GM12878 (cell line): ENCODE measurements at regions not wholly inside any gene's neighbourhood (a gene's known extent, or its start where the extent isn't known, plus 50 kb on each side); places are given as distances from the start of the nearest gene placed in this dataset.

Experiments used
- ATAC-seq: fragments of 200-7000 bp; cut with Tn5 transposase; 3 replicates; pipeline ENCODE4 v1.9.1; 2020; ENCODE audit warnings: mild to moderate bottlenecking, moderate library complexity
- BruUV-seq: library from RNA; stranded (reverse); fragments of 400-500 nt; replicated peaks from 2 replicates; lab custom pipeline; 2021; lab: Mats Ljungman, UMichigan
- CTCF ChIA-PET: fragments of 300-600 bp; sonication (Branson Sonifier 250); formaldehyde crosslinking; extraction: SDS; loops from one replicate; lab custom pipeline; 2021; ENCODE audit warnings: inconsistent platforms; lab: Yijun Ruan, JAX
- POLR2A ChIA-PET: fragments of 350-600 bp; formaldehyde crosslinking; extraction: SDS; loops from one replicate; lab custom pipeline; 2021; ENCODE audit warnings: inconsistent platforms; lab: Charles Lee
- RAD21 ChIA-PET: fragments of 300-600 bp; sonication (Branson Sonifier 250); formaldehyde crosslinking; loops from one replicate; lab custom pipeline; 2023; ENCODE audit warnings: antibody characterized with exemption; ENCODE audit not compliant: unreplicated experiment; lab: Charles Lee
- SMC1A ChIA-PET: fragments of 300-600 bp; sonication (Branson Sonifier 250); formaldehyde crosslinking; loops from one replicate; lab custom pipeline; 2023; ENCODE audit not compliant: unreplicated experiment, uncharacterized antibody; lab: Charles Lee
- DNase-seq: peaks from one replicate; pipeline ENCODE4 v3.0.0-alpha.2; 2011; ENCODE audit warnings: low read depth, low spot score
- FAIRE-seq: peaks from 3 replicates; lab custom pipeline; 2011; peaks lifted over from hg19 to GRCh38; lab: Jason Lieb, UNC
- H2AFZ ChIP-seq: 2 replicates; pipeline ENCODE4 v1.6.0; 2011; ENCODE audit warnings: low read depth, low read length, control low read depth; ENCODE audit not compliant: control insufficient read depth
- H3K27ac ChIP-seq: 2 replicates; pipeline ENCODE4 v1.5.1; 2011; ENCODE audit warnings: control low read depth; ENCODE audit not compliant: control insufficient read depth, insufficient read depth
- H3K27me3 ChIP-seq, 2 experiments: replicated peaks in 1 of 2; 2 replicates each; pipeline versions ENCODE4 v1.6.0 to v1.6.1; 2011; ENCODE audit warnings: low read length in 1 of 2; ENCODE audit not compliant: control insufficient read depth in 2 of 2, insufficient read depth in 2 of 2
- H3K36me3 ChIP-seq, 2 experiments: 2 replicates each; pipeline ENCODE4 v1.5.1; 2011; ENCODE audit warnings: low read length in 1 of 2; ENCODE audit not compliant: control insufficient read depth in 2 of 2, insufficient read depth in 2 of 2
- H3K4me1 ChIP-seq: 2 replicates; pipeline ENCODE4 v1.6.1; 2011; ENCODE audit warnings: mild to moderate bottlenecking, low read length, moderate library complexity, mixed read lengths; ENCODE audit not compliant: control insufficient read depth, insufficient read depth
- H3K4me2 ChIP-seq: 2 replicates; pipeline ENCODE4 v1.6.0; 2011; ENCODE audit warnings: control low read depth; ENCODE audit not compliant: control insufficient read depth, insufficient read depth
- H3K4me3 ChIP-seq: fragments of 200-600 bp; sonication (generic); 2 replicates; pipeline ENCODE4 v1.5.1; 2016
- H3K79me2 ChIP-seq: 2 replicates; pipeline ENCODE4 v1.6.0; 2011; ENCODE audit warnings: low read length; ENCODE audit not compliant: control insufficient read depth, insufficient read depth
- H3K9ac ChIP-seq: 2 replicates; pipeline ENCODE4 v1.8.0; 2011; ENCODE audit warnings: low read length, control low read depth, mixed read lengths; ENCODE audit not compliant: control insufficient read depth, insufficient read depth
- H3K9me3 ChIP-seq: replicated peaks from 3 replicates; pipeline ENCODE4 v1.5.1; 2011; ENCODE audit warnings: mild to moderate bottlenecking, low read length; ENCODE audit not compliant: control insufficient read depth, insufficient read depth
- H4K20me1 ChIP-seq: 2 replicates; pipeline ENCODE4 v1.6.0; 2011; ENCODE audit not compliant: control insufficient read depth, insufficient read depth
- EGR1 ChIP-seq, 2 experiments: IDR thresholded peaks; 1 replicate in 1 of 2; 2 replicates in 1 of 2; pipeline ENCODE4 v1.6.1; 2011 to 2012; ENCODE audit warnings: low read depth in 2 of 2, low read length in 2 of 2, borderline replicate concordance in 1 of 2, mild to moderate bottlenecking in 1 of 2, moderate library complexity in 1 of 2
- EZH2 ChIP-seq: IDR thresholded peaks from 2 replicates; pipeline ENCODE4 v1.6.1; 2012; ENCODE audit warnings: low read depth, mild to moderate bottlenecking, control low read depth, inconsistent platforms, low read length, borderline replicate concordance; ENCODE audit not compliant: control insufficient read depth
- GABPA ChIP-seq: IDR thresholded peaks from 2 replicates; pipeline ENCODE4 v1.6.1; 2014; ENCODE audit warnings: antibody characterized with exemption, low read depth, mild to moderate bottlenecking, inconsistent platforms
- IKZF2 ChIP-seq, 2 experiments: fragments of 450-650 bp; IDR thresholded peaks; 2 replicates each; pipeline ENCODE4 v1.6.1; 2017; ENCODE audit warnings: mild to moderate bottlenecking in 2 of 2, moderate library complexity in 2 of 2
- IRF4 ChIP-seq: IDR thresholded peaks from 2 replicates; pipeline ENCODE4 v1.6.1; 2011; ENCODE audit warnings: low read depth, low read length
- NBN ChIP-seq: fragments of 450-650 bp; IDR thresholded peaks from 2 replicates; pipeline ENCODE4 v1.6.1; 2016
- NR2F1 ChIP-seq: fragments of 450-650 bp; conservative IDR thresholded peaks from 2 replicates; pipeline ENCODE4 v1.6.1; 2017; ENCODE audit warnings: mild to moderate bottlenecking
- SIX5 ChIP-seq: IDR thresholded peaks from 2 replicates; pipeline ENCODE4 v1.6.1; 2011; ENCODE audit warnings: mild to moderate bottlenecking, low read depth, low read length, moderate library complexity; ENCODE audit not compliant: severe bottlenecking
- SMC3 ChIP-seq: IDR thresholded peaks from 2 replicates; pipeline ENCODE4 v1.6.1; 2011; ENCODE audit warnings: low read length, improper control_type of control experiment, borderline replicate concordance
- SPI1 ChIP-seq: IDR thresholded peaks from 2 replicates; pipeline ENCODE4 v1.6.1; 2011; ENCODE audit warnings: low read depth, mild to moderate bottlenecking, low read length, moderate library complexity, borderline replicate concordance; ENCODE audit not compliant: insufficient read depth
- ZZZ3 ChIP-seq: IDR thresholded peaks from 2 replicates; pipeline ENCODE4 v1.6.1; 2011; ENCODE audit warnings: low read depth; ENCODE audit not compliant: control insufficient read depth, insufficient read length
- WGBS: methylation state at CpG from one replicate; pipeline ENCODE4 v1.1.6; 2016; ENCODE audit warnings: low lambda C conversion rate; ENCODE audit not compliant: insufficient replicate concordance, insufficient coverage; ENCODE audit errors: missing lambda C conversion rate; 5-methylcytosine and 5-hydroxymethylcytosine counted together
- in situ Hi-C: fragments of 300-500 bp; cut with MboI; formaldehyde crosslinking; loops from 9 replicates; pipeline ENCODE4 v1.14.3; 2018; ENCODE audit warnings: mixed read lengths
- intact Hi-C: fragments of 100-400 bp; cut with micrococcal nuclease; formaldehyde crosslinking; loops from one replicate; pipeline ENCODE4 v1.14.2; 2022; ENCODE audit not compliant: unreplicated experiment
- TF ChIP-seq, protein P1 (sequence below): fragments of 450-650 bp; formaldehyde crosslinking; IDR thresholded peaks from 2 replicates; pipeline ENCODE4 v1.4.0; 2020; ENCODE audit warnings: mild to moderate bottlenecking, moderate library complexity
- TF ChIP-seq, protein P2 (sequence below): IDR thresholded peaks from 2 replicates; pipeline ENCODE4 v1.6.1; 2012; ENCODE audit warnings: low read depth, low read length, improper control_type of control experiment

DNA sequence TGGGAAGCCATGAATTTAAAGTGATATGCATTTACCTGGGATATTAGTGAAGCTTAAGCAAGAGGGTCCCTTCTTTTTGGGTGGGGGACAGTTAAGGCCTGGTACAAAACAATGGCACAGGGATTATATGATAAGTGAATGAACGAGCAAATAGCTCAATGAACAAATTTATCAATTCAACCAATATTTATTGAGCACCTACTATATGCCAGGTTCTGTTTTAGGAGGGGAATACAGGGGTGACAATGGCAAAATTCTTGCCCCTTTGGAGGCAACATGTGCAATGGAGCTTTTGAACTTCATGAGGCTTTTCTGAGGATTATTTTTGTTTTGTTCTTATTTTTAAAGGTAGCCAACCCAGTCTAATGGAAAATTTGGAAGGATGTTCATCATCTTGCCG, 68.2 kb downstream of the FOXD2 start:
- Histone ChIP-seq H3K4me2 (no peak overlapping the region), H3K9ac (no peak overlapping the region), H4K20me1 (no peaks in the 10 kb centered on the region), H3K9me3 (no peaks in the 10 kb centered on the region; the same call in 2 of the 3 replicates), H3K4me3 (no peak overlapping the region), H3K4me1 (no peaks in the 10 kb centered on the region), H3K79me2 (no peaks in the 10 kb centered on the region), H2AFZ (no peak overlapping the region), H3K36me3 (no peaks in the 10 kb centered on the region), H3K27ac (no peak overlapping the region), H3K27me3 (peaks cover 13 to 23% of the 10 kb centered on the region in 2 experiments)
- ATAC-seq (no peak), DNase-seq (no peak), FAIRE-seq (no peak)
- in situ Hi-C loops (no loop called here), intact Hi-C loops (no loop called here)
- CTCF ChIA-PET, result interaction anchor here (0.8 kb wide), 1 partner anchor 220 kb away, joined by 3 read pairs; no protein-coding TSS in a partner anchor
- BruUV-seq, result no TSS peak
- WGBS, result 9% methylated on average over 2 of the region's 2 CpGs
- TF ChIP-seq EZH2, result no peak
- TF ChIP-seq SMC3, result no peak
- no peak for TF ChIP-seq GABPA
- TF ChIP-seq SPI1, result no peak
- TF ChIP-seq, protein P1, sequence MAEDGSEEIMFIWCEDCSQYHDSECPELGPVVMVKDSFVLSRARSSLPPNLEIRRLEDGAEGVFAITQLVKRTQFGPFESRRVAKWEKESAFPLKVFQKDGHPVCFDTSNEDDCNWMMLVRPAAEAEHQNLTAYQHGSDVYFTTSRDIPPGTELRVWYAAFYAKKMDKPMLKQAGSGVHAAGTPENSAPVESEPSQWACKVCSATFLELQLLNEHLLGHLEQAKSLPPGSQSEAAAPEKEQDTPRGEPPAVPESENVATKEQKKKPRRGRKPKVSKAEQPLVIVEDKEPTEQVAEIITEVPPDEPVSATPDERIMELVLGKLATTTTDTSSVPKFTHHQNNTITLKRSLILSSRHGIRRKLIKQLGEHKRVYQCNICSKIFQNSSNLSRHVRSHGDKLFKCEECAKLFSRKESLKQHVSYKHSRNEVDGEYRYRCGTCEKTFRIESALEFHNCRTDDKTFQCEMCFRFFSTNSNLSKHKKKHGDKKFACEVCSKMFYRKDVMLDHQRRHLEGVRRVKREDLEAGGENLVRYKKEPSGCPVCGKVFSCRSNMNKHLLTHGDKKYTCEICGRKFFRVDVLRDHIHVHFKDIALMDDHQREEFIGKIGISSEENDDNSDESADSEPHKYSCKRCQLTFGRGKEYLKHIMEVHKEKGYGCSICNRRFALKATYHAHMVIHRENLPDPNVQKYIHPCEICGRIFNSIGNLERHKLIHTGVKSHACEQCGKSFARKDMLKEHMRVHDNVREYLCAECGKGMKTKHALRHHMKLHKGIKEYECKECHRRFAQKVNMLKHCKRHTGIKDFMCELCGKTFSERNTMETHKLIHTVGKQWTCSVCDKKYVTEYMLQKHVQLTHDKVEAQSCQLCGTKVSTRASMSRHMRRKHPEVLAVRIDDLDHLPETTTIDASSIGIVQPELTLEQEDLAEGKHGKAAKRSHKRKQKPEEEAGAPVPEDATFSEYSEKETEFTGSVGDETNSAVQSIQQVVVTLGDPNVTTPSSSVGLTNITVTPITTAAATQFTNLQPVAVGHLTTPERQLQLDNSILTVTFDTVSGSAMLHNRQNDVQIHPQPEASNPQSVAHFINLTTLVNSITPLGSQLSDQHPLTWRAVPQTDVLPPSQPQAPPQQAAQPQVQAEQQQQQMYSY (CRISPR knock-in tag), result no peak
- no peak for TF ChIP-seq SIX5
- no peak for TF ChIP-seq IKZF2 (IDR thresholded peaks at IDR 0.05)
- no peak for TF ChIP-seq EGR1 (IDR thresholded peaks at IDR 0.05; ENCODE audit: borderline replicate concordance in 1 of 2, low read depth in 2 of 2, low read length in 2 of 2)
- no peak for TF ChIP-seq NR2F1
- TF ChIP-seq NBN, result no peak
- TF ChIP-seq ZZZ3, result no peak
- TF ChIP-seq, protein P2, sequence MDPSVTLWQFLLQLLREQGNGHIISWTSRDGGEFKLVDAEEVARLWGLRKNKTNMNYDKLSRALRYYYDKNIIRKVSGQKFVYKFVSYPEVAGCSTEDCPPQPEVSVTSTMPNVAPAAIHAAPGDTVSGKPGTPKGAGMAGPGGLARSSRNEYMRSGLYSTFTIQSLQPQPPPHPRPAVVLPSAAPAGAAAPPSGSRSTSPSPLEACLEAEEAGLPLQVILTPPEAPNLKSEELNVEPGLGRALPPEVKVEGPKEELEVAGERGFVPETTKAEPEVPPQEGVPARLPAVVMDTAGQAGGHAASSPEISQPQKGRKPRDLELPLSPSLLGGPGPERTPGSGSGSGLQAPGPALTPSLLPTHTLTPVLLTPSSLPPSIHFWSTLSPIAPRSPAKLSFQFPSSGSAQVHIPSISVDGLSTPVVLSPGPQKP, result no peak
- no peak for TF ChIP-seq IRF4
- RAD21 ChIA-PET, result no interaction called here
- POLR2A ChIA-PET, result no interaction called here
- SMC1A ChIA-PET, result no interaction called here
